ENCODE measurements at regions not wholly inside any gene's neighbourhood (a gene's known extent, or its start where the extent isn't known, plus 50 kb on each side); places are given as distances from the start of the nearest gene placed in this dataset.

GRCh38 chr3:22157848-22158247, 406.8 kb upstream of the ZNF385D start:
- Histone ChIP-seq H3K27me3 (ENCODE audit: insufficient read depth, low read length) (no peaks in the 10 kb centered on the region), H2AFZ (ENCODE audit: low read depth, low read length) (no peak overlapping the region), H3K36me3 (ENCODE audit: insufficient read depth, low read length) (no peaks in the 10 kb centered on the region), H3K4me1 (ENCODE audit: insufficient read depth, low read length) (no peaks in the 10 kb centered on the region), H3K9me3 (ENCODE audit: low read length) (no peaks in the 10 kb centered on the region), H3K4me3 (ENCODE audit: low read length) (no peak overlapping the region)

- Histone ChIP-seq H3K4me1 (ENCODE audit: insufficient read depth, low read length) (no peaks in the 10 kb centered on the region), H3K27me3 (ENCODE audit: insufficient read depth, low read length) (no peaks in the 10 kb centered on the region), H3K4me3 (ENCODE audit: low read length) (no peak overlapping the region), H2AFZ (ENCODE audit: low read depth, low read length) (no peak overlapping the region), H3K9me3 (ENCODE audit: low read length) (no peaks in the 10 kb centered on the region), H3K36me3 (ENCODE audit: insufficient read depth, low read length) (no peaks in the 10 kb centered on the region)
These were observed 408.1 kb upstream of the ZNF385D start for GRCh38 chr3:22159004-22159695.

- Histone ChIP-seq H3K4me1 (ENCODE audit: insufficient read depth, low read length) (no peaks in the 10 kb centered on the region), H3K27me3 (ENCODE audit: insufficient read depth, low read length) (no peaks in the 10 kb centered on the region), H2AFZ (ENCODE audit: low read depth, low read length) (no peak overlapping the region), H3K36me3 (ENCODE audit: insufficient read depth, low read length) (no peaks in the 10 kb centered on the region), H3K4me3 (ENCODE audit: low read length) (no peak overlapping the region), H3K9me3 (ENCODE audit: low read length) (no peaks in the 10 kb centered on the region)
These were observed 410.3 kb upstream of the ZNF385D start for GRCh38 chr3:22161315-22161714.

GRCh38 chr3:22170370-22170769, 419.4 kb upstream of the ZNF385D start:
- no peak overlapping the region for H2AFZ ChIP-seq (ENCODE audit: low read depth, low read length)
- no peak overlapping the region for H3K4me3 ChIP-seq (ENCODE audit: low read length)
- H3K27me3 ChIP-seq (ENCODE audit: insufficient read depth, low read length): no peaks in the 10 kb centered on the region
- H3K36me3 ChIP-seq (ENCODE audit: insufficient read depth, low read length): no peaks in the 10 kb centered on the region
- H3K4me1 ChIP-seq (ENCODE audit: insufficient read depth, low read length): no peaks in the 10 kb centered on the region
- no peaks in the 10 kb centered on the region for H3K9me3 ChIP-seq (ENCODE audit: low read length)

- H3K9me3 ChIP-seq (ENCODE audit: low read length): no peaks in the 10 kb centered on the region
- no peaks in the 10 kb centered on the region for H3K4me1 ChIP-seq (ENCODE audit: insufficient read depth, low read length)
- H3K36me3 ChIP-seq (ENCODE audit: insufficient read depth, low read length): no peaks in the 10 kb centered on the region
- H3K4me3 ChIP-seq (ENCODE audit: low read length): no peak overlapping the region
- no peaks in the 10 kb centered on the region for H3K27me3 ChIP-seq (ENCODE audit: insufficient read depth, low read length)
- no peak overlapping the region for H2AFZ ChIP-seq (ENCODE audit: low read depth, low read length)
These were observed 422.0 kb upstream of the ZNF385D start for GRCh38 chr3:22172964-22173363.

- Histone ChIP-seq H3K9me3 (ENCODE audit: low read length) (no peaks in the 10 kb centered on the region), H3K36me3 (ENCODE audit: insufficient read depth, low read length) (no peaks in the 10 kb centered on the region), H2AFZ (ENCODE audit: low read depth, low read length) (no peak overlapping the region), H3K4me3 (ENCODE audit: low read length) (no peak overlapping the region), H3K4me1 (ENCODE audit: insufficient read depth, low read length) (no peaks in the 10 kb centered on the region), H3K27me3 (ENCODE audit: insufficient read depth, low read length) (no peaks in the 10 kb centered on the region)
These were observed 424.9 kb upstream of the ZNF385D start for GRCh38 chr3:22175947-22176346.

- Histone ChIP-seq H2AFZ (ENCODE audit: low read depth, low read length) (no peak overlapping the region), H3K9me3 (ENCODE audit: low read length) (no peaks in the 10 kb centered on the region), H3K4me3 (ENCODE audit: low read length) (no peak overlapping the region), H3K36me3 (ENCODE audit: insufficient read depth, low read length) (no peaks in the 10 kb centered on the region), H3K27me3 (ENCODE audit: insufficient read depth, low read length) (no peaks in the 10 kb centered on the region), H3K4me1 (ENCODE audit: insufficient read depth, low read length) (no peaks in the 10 kb centered on the region)
These were observed 425.9 kb upstream of the ZNF385D start for GRCh38 chr3:22176911-22177310.

- no peaks in the 10 kb centered on the region for H3K27me3 ChIP-seq (ENCODE audit: insufficient read depth, low read length)
- no peak overlapping the region for H2AFZ ChIP-seq (ENCODE audit: low read depth, low read length)
- H3K36me3 ChIP-seq (ENCODE audit: insufficient read depth, low read length): no peaks in the 10 kb centered on the region
- no peak overlapping the region for H3K4me3 ChIP-seq (ENCODE audit: low read length)
- no peaks in the 10 kb centered on the region for H3K9me3 ChIP-seq (ENCODE audit: low read length)
- H3K4me1 ChIP-seq (ENCODE audit: insufficient read depth, low read length): no peaks in the 10 kb centered on the region
These were observed 438.6 kb upstream of the ZNF385D start for GRCh38 chr3:22189616-22190015.

- H3K4me3 ChIP-seq (ENCODE audit: low read length): no peak overlapping the region
- no peaks in the 10 kb centered on the region for H3K4me1 ChIP-seq (ENCODE audit: insufficient read depth, low read length)
- no peaks in the 10 kb centered on the region for H3K9me3 ChIP-seq (ENCODE audit: low read length)
- no peaks in the 10 kb centered on the region for H3K27me3 ChIP-seq (ENCODE audit: insufficient read depth, low read length)
- no peak overlapping the region for H2AFZ ChIP-seq (ENCODE audit: low read depth, low read length)
- H3K36me3 ChIP-seq (ENCODE audit: insufficient read depth, low read length): no peaks in the 10 kb centered on the region
These were observed 448.1 kb upstream of the ZNF385D start for GRCh38 chr3:22199095-22199494.

GRCh38 chr3:22208844-22209243, 457.8 kb upstream of the ZNF385D start:
- Histone ChIP-seq H3K4me1 (ENCODE audit: insufficient read depth, low read length) (no peaks in the 10 kb centered on the region), H3K9me3 (ENCODE audit: low read length) (no peaks in the 10 kb centered on the region), H3K27me3 (ENCODE audit: insufficient read depth, low read length) (no peaks in the 10 kb centered on the region), H3K4me3 (ENCODE audit: low read length) (no peak overlapping the region), H3K36me3 (ENCODE audit: insufficient read depth, low read length) (no peaks in the 10 kb centered on the region), H2AFZ (ENCODE audit: low read depth, low read length) (no peak overlapping the region)

- no peaks in the 10 kb centered on the region for H3K36me3 ChIP-seq (ENCODE audit: insufficient read depth, low read length)
- H3K27me3 ChIP-seq (ENCODE audit: insufficient read depth, low read length): no peaks in the 10 kb centered on the region
- H3K9me3 ChIP-seq (ENCODE audit: low read length): no peaks in the 10 kb centered on the region
- no peaks in the 10 kb centered on the region for H3K4me1 ChIP-seq (ENCODE audit: insufficient read depth, low read length)
- no peak overlapping the region for H2AFZ ChIP-seq (ENCODE audit: low read depth, low read length)
- no peak overlapping the region for H3K4me3 ChIP-seq (ENCODE audit: low read length)
These were observed 458.6 kb upstream of the ZNF385D start for GRCh38 chr3:22209578-22209977.

GRCh38 chr3:22210693-22211092, 459.7 kb upstream of the ZNF385D start:
- H3K36me3 ChIP-seq (ENCODE audit: insufficient read depth, low read length): no peaks in the 10 kb centered on the region
- H3K9me3 ChIP-seq (ENCODE audit: low read length): no peaks in the 10 kb centered on the region
- H3K4me3 ChIP-seq (ENCODE audit: low read length): no peak overlapping the region
- no peak overlapping the region for H2AFZ ChIP-seq (ENCODE audit: low read depth, low read length)
- H3K27me3 ChIP-seq (ENCODE audit: insufficient read depth, low read length): no peaks in the 10 kb centered on the region
- H3K4me1 ChIP-seq (ENCODE audit: insufficient read depth, low read length): no peaks in the 10 kb centered on the region

- H3K4me1 ChIP-seq (ENCODE audit: insufficient read depth, low read length): no peaks in the 10 kb centered on the region
- no peak overlapping the region for H3K4me3 ChIP-seq (ENCODE audit: low read length)
- H3K9me3 ChIP-seq (ENCODE audit: low read length): no peaks in the 10 kb centered on the region
- no peaks in the 10 kb centered on the region for H3K27me3 ChIP-seq (ENCODE audit: insufficient read depth, low read length)
- H2AFZ ChIP-seq (ENCODE audit: low read depth, low read length): no peak overlapping the region
- H3K36me3 ChIP-seq (ENCODE audit: insufficient read depth, low read length): no peaks in the 10 kb centered on the region
These were observed 465.6 kb upstream of the ZNF385D start for GRCh38 chr3:22216601-22217000.

- Histone ChIP-seq H3K27me3 (ENCODE audit: insufficient read depth, low read length) (no peaks in the 10 kb centered on the region), H3K36me3 (ENCODE audit: insufficient read depth, low read length) (no peaks in the 10 kb centered on the region), H3K4me3 (ENCODE audit: low read length) (no peak overlapping the region), H3K9me3 (ENCODE audit: low read length) (no peaks in the 10 kb centered on the region), H3K4me1 (ENCODE audit: insufficient read depth, low read length) (no peaks in the 10 kb centered on the region), H2AFZ (ENCODE audit: low read depth, low read length) (no peak overlapping the region)
These were observed 474.2 kb upstream of the ZNF385D start for GRCh38 chr3:22225161-22225560.
